ENCODE measurements at regions not wholly inside any gene's neighbourhood (a gene's known extent, or its start where the extent isn't known, plus 50 kb on each side); places are given as distances from the start of the nearest gene placed in this dataset.

- no peak for TF ChIP-seq ZNF717 (CRISPR knock-in tag; IDR thresholded peaks at IDR 0.05)
- TF ChIP-seq POLR3G (IDR thresholded peaks at IDR 0.05; ENCODE audit: extremely low read depth, insufficient read length, insufficient replicate concordance): no peak
- TF ChIP-seq ATF3 (IDR thresholded peaks at IDR 0.05): peak; percentile 94
- TF ChIP-seq ATF3 (CRISPR knock-in tag; conservative IDR thresholded peaks at IDR 0.05): no peak
- no peak for TF ChIP-seq POLR2B (IDR thresholded peaks at IDR 0.05; ENCODE audit: low read depth, partially characterized antibody)
- no peak for TF ChIP-seq SNAPC5 (CRISPR knock-in tag; IDR thresholded peaks at IDR 0.05)
- 0 out of 2 replicates have a peak, but pooled peaks have one; percentile 15 for TF ChIP-seq DEAF1 (CRISPR knock-in tag; IDR thresholded peaks at IDR 0.05)
- TF ChIP-seq ZFPM2 (CRISPR knock-in tag; IDR thresholded peaks at IDR 0.05): no peak
- TF ChIP-seq ETS2 (tag; IDR thresholded peaks at IDR 0.05; ENCODE audit: borderline replicate concordance, poor library complexity, severe bottlenecking): no peak
- TF ChIP-seq ZBTB33 (CRISPR knock-in tag; IDR thresholded peaks at IDR 0.05): no peak
- TF ChIP-seq COPS2 (conservative IDR thresholded peaks at IDR 0.05): no peak
- no peak for TF ChIP-seq PCBP1 (IDR thresholded peaks at IDR 0.05; ENCODE audit: low read depth, low read length, poor library complexity, severe bottlenecking)
- TF ChIP-seq GABPB2 (CRISPR knock-in tag; conservative IDR thresholded peaks at IDR 0.05): no peak
- TF ChIP-seq FOXP1 (CRISPR knock-in tag; IDR thresholded peaks at IDR 0.05): no peak
- TF ChIP-seq POLR2H (tag; IDR thresholded peaks at IDR 0.05; ENCODE audit: low read depth): no peak
- TF ChIP-seq DLX4 (CRISPR knock-in tag; IDR thresholded peaks at IDR 0.05): no peak
- no peak for TF ChIP-seq ZNF143 (CRISPR knock-in tag; IDR thresholded peaks at IDR 0.05)
- no peak for TF ChIP-seq NELFE (IDR thresholded peaks at IDR 0.05; ENCODE audit: insufficient read depth, insufficient read length)
- no peak for TF ChIP-seq BRF1 (IDR thresholded peaks at IDR 0.05; ENCODE audit: borderline replicate concordance, extremely low read depth, insufficient read length)
- no peak for TF ChIP-seq FUS (optimal IDR thresholded peaks at IDR 0.05; ENCODE audit: low read depth, low read length)
- TF ChIP-seq MAX (CRISPR knock-in tag; IDR thresholded peaks at IDR 0.05): no peak
- TF ChIP-seq ZNF282 (CRISPR knock-in tag; IDR thresholded peaks at IDR 0.05): no peak
- peak; percentile 32 for TF ChIP-seq NEUROD1 (IDR thresholded peaks at IDR 0.05; ENCODE audit: borderline replicate concordance, low read depth, low read length, partially characterized antibody)
- no peak for TF ChIP-seq THRAP3 (IDR thresholded peaks at IDR 0.05; ENCODE audit: borderline replicate concordance)
- no peak for TF ChIP-seq RBM17 (IDR thresholded peaks at IDR 0.05; ENCODE audit: borderline replicate concordance, low read depth, low read length)
Measured at GRCh38 chr6:4322846-4323309, 187.5 kb upstream of the ECI2 start (continued).

Measured in K562 (cell line).